GM18517 (cell line): ENCODE measurements at regions not wholly inside any gene's neighbourhood (a gene's known extent, or its start where the extent isn't known, plus 50 kb on each side); places are given as distances from the start of the nearest gene placed in this dataset.

Experiments
- ATAC-seq: cut with Tn5 transposase; IDR thresholded peaks from one replicate; pipeline ENCODE4 v1.9.1; 2021; ENCODE audit warnings: mild to moderate bottlenecking, moderate library complexity; ENCODE audit not compliant: unreplicated experiment

- no peak for ATAC-seq
Measured at GRCh38 chr1:96334236-96334557, 387.4 kb upstream of the PTBP2 start.

GRCh38 chr1:96338622-96339021, 383.0 kb upstream of the PTBP2 start:
- ATAC-seq = no peak

- no peak for ATAC-seq
Measured at GRCh38 chr1:96340686-96341085, 380.9 kb upstream of the PTBP2 start.

GRCh38 chr1:96346719-96347118, 374.9 kb upstream of the PTBP2 start:
- no peak for ATAC-seq

GRCh38 chr1:96349896-96350295, 371.7 kb upstream of the PTBP2 start:
- no peak for ATAC-seq

GRCh38 chr1:96352733-96353132, 368.9 kb upstream of the PTBP2 start:
- ATAC-seq = no peak

- no peak for ATAC-seq
Measured at GRCh38 chr1:96355521-96355920, 366.1 kb upstream of the PTBP2 start.

- no peak for ATAC-seq
Measured at GRCh38 chr1:96355961-96356360, 365.6 kb upstream of the PTBP2 start.

GRCh38 chr1:96357141-96357765, 364.3 kb upstream of the PTBP2 start:
- ATAC-seq = no peak

GRCh38 chr1:96358057-96358456, 363.5 kb upstream of the PTBP2 start:
- no peak for ATAC-seq

GRCh38 chr1:96360036-96360795, 361.4 kb upstream of the PTBP2 start:
- no peak for ATAC-seq

- no peak for ATAC-seq
Measured at GRCh38 chr1:96361271-96361856, 360.2 kb upstream of the PTBP2 start.

- ATAC-seq = no peak
Measured at GRCh38 chr1:96361961-96362360, 359.6 kb upstream of the PTBP2 start.

GRCh38 chr1:96362623-96363022, 359.0 kb upstream of the PTBP2 start:
- peak; percentile 72 for ATAC-seq

- no peak for ATAC-seq
Measured at GRCh38 chr1:96363826-96364225, 357.8 kb upstream of the PTBP2 start.

GRCh38 chr1:96364576-96364975, 357.0 kb upstream of the PTBP2 start:
- no peak for ATAC-seq

GRCh38 chr1:96365076-96365475, 356.5 kb upstream of the PTBP2 start:
- no peak for ATAC-seq

- ATAC-seq = no peak
Measured at GRCh38 chr1:96365596-96366390, 355.8 kb upstream of the PTBP2 start.

GRCh38 chr1:96366516-96366915, 355.1 kb upstream of the PTBP2 start:
- no peak for ATAC-seq

GRCh38 chr1:96367791-96368190, 353.8 kb upstream of the PTBP2 start:
- ATAC-seq = no peak

- no peak for ATAC-seq
Measured at GRCh38 chr1:96370757-96371156, 350.8 kb upstream of the PTBP2 start.

GRCh38 chr1:96372881-96373280, 348.7 kb upstream of the PTBP2 start:
- ATAC-seq = no peak
